ENCODE measurements at regions not wholly inside any gene's neighbourhood (a gene's known extent, or its start where the extent isn't known, plus 50 kb on each side); places are given as distances from the start of the nearest gene placed in this dataset.

- Histone ChIP-seq H3K9me2 (ENCODE audit: low read depth, low read length) (no peaks in the 10 kb centered on the region), H3K9me3 (ENCODE audit: low read length) (no peaks in the 10 kb centered on the region), H3K9ac (ENCODE audit: low read length) (no peak overlapping the region), H4K20me1 (ENCODE audit: insufficient read depth, low read length) (no peaks in the 10 kb centered on the region), H3K4me1 (ENCODE audit: insufficient read depth, low read length, severe bottlenecking) (no peaks in the 10 kb centered on the region), H2AFZ (ENCODE audit: low read length) (no peak overlapping the region), H3K79me2 (ENCODE audit: insufficient read depth, low read length) (no peaks in the 10 kb centered on the region), H3K4me2 (ENCODE audit: low read length) (no peak overlapping the region), H3K27ac (ENCODE audit: low read depth, low read length, poor library complexity, severe bottlenecking) (no peak overlapping the region), H3K36me3 (ENCODE audit: insufficient read depth, low read length) (no peaks in the 10 kb centered on the region), H3F3A (ENCODE audit: insufficient read depth, low read length) (no peaks in the 10 kb centered on the region), H3K27me3 (ENCODE audit: insufficient read depth, low read length) (no peaks in the 10 kb centered on the region), H3K4me3 (ENCODE audit: low read depth, low read length, poor library complexity, severe bottlenecking) (no peak overlapping the region)
- TF ChIP-seq EZH2 (IDR thresholded peaks at IDR 0.05; ENCODE audit: borderline replicate concordance, low read length) (no peak), CTCF (IDR thresholded peaks at IDR 0.05; ENCODE audit: low read length) (no peak)
These were observed 281.3 kb upstream of the IRX4 start for GRCh38 chr5:2163940-2164490.

- no peak overlapping the region for H3K4me3 ChIP-seq (ENCODE audit: low read depth, low read length, poor library complexity, severe bottlenecking)
- H3K27me3 ChIP-seq (ENCODE audit: insufficient read depth, low read length): no peaks in the 10 kb centered on the region
- no peaks in the 10 kb centered on the region for H3K79me2 ChIP-seq (ENCODE audit: insufficient read depth, low read length)
- no peaks in the 10 kb centered on the region for H4K20me1 ChIP-seq (ENCODE audit: insufficient read depth, low read length)
- H3F3A ChIP-seq (ENCODE audit: insufficient read depth, low read length): no peaks in the 10 kb centered on the region
- H2AFZ ChIP-seq (ENCODE audit: low read length): no peak overlapping the region
- no peak overlapping the region for H3K27ac ChIP-seq (ENCODE audit: low read depth, low read length, poor library complexity, severe bottlenecking)
- H3K4me2 ChIP-seq (ENCODE audit: low read length): no peak overlapping the region
- no peak overlapping the region for H3K9ac ChIP-seq (ENCODE audit: low read length)
- H3K36me3 ChIP-seq (ENCODE audit: insufficient read depth, low read length): no peaks in the 10 kb centered on the region
- no peaks in the 10 kb centered on the region for H3K4me1 ChIP-seq (ENCODE audit: insufficient read depth, low read length, severe bottlenecking)
- no peaks in the 10 kb centered on the region for H3K9me2 ChIP-seq (ENCODE audit: low read depth, low read length)
- H3K9me3 ChIP-seq (ENCODE audit: low read length): no peaks in the 10 kb centered on the region
- no peak for TF ChIP-seq CTCF (IDR thresholded peaks at IDR 0.05; ENCODE audit: low read length)
- TF ChIP-seq EZH2 (IDR thresholded peaks at IDR 0.05; ENCODE audit: borderline replicate concordance, low read length): no peak
These were observed 280.5 kb upstream of the IRX4 start for GRCh38 chr5:2163060-2163856.

GRCh38 chr5:2160811-2161210 is 278.1 kb upstream of the IRX4 start:
- TF ChIP-seq EZH2 (IDR thresholded peaks at IDR 0.05; ENCODE audit: borderline replicate concordance, low read length): no peak
- TF ChIP-seq CTCF (IDR thresholded peaks at IDR 0.05; ENCODE audit: low read length): no peak
- Histone ChIP-seq H3K4me1 (ENCODE audit: insufficient read depth, low read length, severe bottlenecking) (no peaks in the 10 kb centered on the region), H3K79me2 (ENCODE audit: insufficient read depth, low read length) (no peaks in the 10 kb centered on the region), H3K4me2 (ENCODE audit: low read length) (no peak overlapping the region), H3K27me3 (ENCODE audit: insufficient read depth, low read length) (no peaks in the 10 kb centered on the region), H3F3A (ENCODE audit: insufficient read depth, low read length) (no peaks in the 10 kb centered on the region), H3K9me3 (ENCODE audit: low read length) (no peaks in the 10 kb centered on the region), H3K4me3 (ENCODE audit: low read depth, low read length, poor library complexity, severe bottlenecking) (no peak overlapping the region), H3K9me2 (ENCODE audit: low read depth, low read length) (no peaks in the 10 kb centered on the region), H4K20me1 (ENCODE audit: insufficient read depth, low read length) (no peaks in the 10 kb centered on the region), H2AFZ (ENCODE audit: low read length) (no peak overlapping the region), H3K27ac (ENCODE audit: low read depth, low read length, poor library complexity, severe bottlenecking) (no peak overlapping the region), H3K9ac (ENCODE audit: low read length) (no peak overlapping the region), H3K36me3 (ENCODE audit: insufficient read depth, low read length) (no peaks in the 10 kb centered on the region)

Data from OCI-LY1 (cell line).